Mesendoderm (in vitro differentiated cells): ENCODE measurements at regions not wholly inside any gene's neighbourhood (a gene's known extent, or its start where the extent isn't known, plus 50 kb on each side); places are given as distances from the start of the nearest gene placed in this dataset.

Source experiments
- DNase-seq: peaks from one replicate; pipeline ENCODE4 v3.0.0; 2013
- H2AK5ac ChIP-seq: 2 replicates; pipeline ENCODE4 v1.6.1; 2013; ENCODE audit warnings: low read length, inconsistent platforms
- H2BK120ac ChIP-seq: 2 replicates; pipeline ENCODE4 v1.6.1; 2013; ENCODE audit warnings: low read depth, mild to moderate bottlenecking, low read length, moderate library complexity, mixed read lengths
- H2BK15ac ChIP-seq: replicated peaks from 2 replicates; pipeline ENCODE4 v1.6.1; 2013; ENCODE audit warnings: low read depth, mild to moderate bottlenecking, moderate library complexity
- H2BK5ac ChIP-seq: 2 replicates; pipeline ENCODE4 v1.6.1; 2013; ENCODE audit warnings: low read length, inconsistent platforms
- H3K18ac ChIP-seq: 2 replicates; pipeline ENCODE4 v1.6.1; 2013; ENCODE audit warnings: mild to moderate bottlenecking, low read length, mixed read lengths
- H3K23ac ChIP-seq: one replicate; pipeline ENCODE4 v1.6.1; 2013; ENCODE audit warnings: low read length
- H3K27ac ChIP-seq: 2 replicates; pipeline ENCODE4 v1.5.1; 2013; ENCODE audit warnings: low read depth, mild to moderate bottlenecking, inconsistent platforms, low read length, moderate library complexity
- H3K27me3 ChIP-seq: 2 replicates; pipeline ENCODE4 v1.6.1; 2013; ENCODE audit warnings: low read length, control low read depth, mild to moderate bottlenecking, inconsistent platforms; ENCODE audit not compliant: insufficient read depth, poor library complexity
- H3K36me3 ChIP-seq: 2 replicates; pipeline ENCODE4 v1.6.1; 2013; ENCODE audit warnings: low read length, inconsistent platforms; ENCODE audit not compliant: control insufficient read depth, insufficient read depth
- H3K4ac ChIP-seq: one replicate; pipeline ENCODE4 v1.6.1; 2013; ENCODE audit warnings: low read depth, mild to moderate bottlenecking, low read length, moderate library complexity
- H3K4me1 ChIP-seq: 2 replicates; pipeline ENCODE4 v1.6.1; 2013; ENCODE audit warnings: low read depth, low read length, inconsistent platforms; ENCODE audit not compliant: control insufficient read depth
- H3K4me2 ChIP-seq: 2 replicates; pipeline ENCODE4 v1.6.1; 2013; ENCODE audit warnings: low read length
- H3K4me3 ChIP-seq: 2 replicates; pipeline ENCODE4 v1.5.1; 2013; ENCODE audit warnings: mild to moderate bottlenecking, low read length
- H3K56ac ChIP-seq: one replicate; pipeline ENCODE4 v1.6.1; 2013; ENCODE audit warnings: low read length
- H3K79me1 ChIP-seq: 2 replicates; pipeline ENCODE4 v1.6.1; 2013; ENCODE audit warnings: low read length, inconsistent platforms
- H3K79me2 ChIP-seq: 2 replicates; pipeline ENCODE4 v1.6.1; 2013; ENCODE audit warnings: mild to moderate bottlenecking, low read length; ENCODE audit not compliant: control insufficient read depth, insufficient read depth
- H3K9ac ChIP-seq: 2 replicates; pipeline ENCODE4 v1.6.1; 2013; ENCODE audit warnings: low read length, inconsistent platforms
- H4K5ac ChIP-seq: one replicate; pipeline ENCODE4 v1.6.1; 2013; ENCODE audit warnings: low read length
- H4K8ac ChIP-seq: one replicate; pipeline ENCODE4 v1.6.1; 2013; ENCODE audit warnings: low read depth, mild to moderate bottlenecking, control low read depth, low read length, moderate library complexity
- WGBS: extraction: QIAGEN DNeasy Blood & Tissue Kit; methylation state at CpG from one replicate; pipeline ENCODE4 v1.1.7; 2013; ENCODE audit warnings: low lambda C conversion rate, missing lambda C conversion rate; ENCODE audit not compliant: insufficient coverage; ENCODE audit errors: extremely low coverage; 5-methylcytosine and 5-hydroxymethylcytosine counted together

- Histone ChIP-seq H2BK15ac (no peak overlapping the region), H3K4me1 (no peaks in the 10 kb centered on the region), H3K4me3 (no peak overlapping the region), H3K36me3 (no peaks in the 10 kb centered on the region), H3K4ac (no peak overlapping the region), H3K56ac (no peak overlapping the region), H3K23ac (no peak overlapping the region), H4K5ac (no peak overlapping the region), H3K27ac (no peak overlapping the region), H3K27me3 (no peaks in the 10 kb centered on the region), H3K9ac (no peak overlapping the region), H3K79me1 (no peaks in the 10 kb centered on the region), H4K8ac (no peak overlapping the region), H3K79me2 (no peaks in the 10 kb centered on the region), H2BK120ac (no peak overlapping the region), H2AK5ac (no peak overlapping the region), H2BK5ac (no peak overlapping the region), H3K18ac (no peak overlapping the region), H3K4me2 (no peak overlapping the region)
- no CpG with 5 or more reads among the region's 10 CpGs for WGBS
- no peak for DNase-seq
Observed at GRCh38 chr15:69997161-69997485, 100.6 kb downstream of the TLE3 start.
